ENCODE measurements at regions not wholly inside any gene's neighbourhood (a gene's known extent, or its start where the extent isn't known, plus 50 kb on each side); places are given as distances from the start of the nearest gene placed in this dataset.

GRCh38 chr4:92252846-92253245, 50.9 kb upstream of the GRID2 start:
- Mint-ChIP-seq H3K9me3 (peaks cover 19% of the 10 kb centered on the region), H3K4me1 (ENCODE audit: low read depth in 2 of 2) (no peaks in the 10 kb centered on the region), H3K27me3 (no peaks in the 10 kb centered on the region), H3K27ac (no peak overlapping the region), H3K36me3 (peaks cover 11% of the 10 kb centered on the region), H3K4me3 (no peak overlapping the region)
- DNase-seq (ENCODE audit: low spot score): no peak
- no peak for ATAC-seq

DNA sequence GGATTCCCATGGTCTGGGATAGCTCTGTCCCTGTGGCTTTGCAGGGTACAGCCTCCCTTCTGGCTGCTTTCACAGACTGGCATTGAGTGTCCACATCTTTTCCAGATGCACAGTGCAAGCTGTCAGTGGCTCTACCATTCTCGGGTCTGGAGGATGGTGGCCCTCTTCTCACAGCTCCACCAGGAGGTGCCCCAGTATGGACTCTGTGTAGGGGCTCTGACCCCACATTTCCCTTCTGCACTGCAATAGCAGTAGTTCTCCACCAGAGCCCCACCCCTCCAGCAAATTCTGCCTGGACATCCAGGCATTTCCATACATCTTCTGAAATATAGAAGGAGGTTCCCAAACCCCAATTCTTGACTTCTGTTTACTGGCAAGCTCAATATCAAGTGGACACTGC, 50.2 kb upstream of the GRID2 start:
- no peak overlapping the region for H3K27ac Mint-ChIP-seq
- DNase-seq (ENCODE audit: low spot score): no peak
- peaks cover 11% of the 10 kb centered on the region for H3K36me3 Mint-ChIP-seq
- H3K4me3 Mint-ChIP-seq: no peak overlapping the region
- no peak for ATAC-seq
- no peaks in the 10 kb centered on the region for H3K4me1 Mint-ChIP-seq (ENCODE audit: low read depth in 2 of 2)
- H3K9me3 Mint-ChIP-seq: peaks cover 24% of the 10 kb centered on the region
- no peaks in the 10 kb centered on the region for H3K27me3 Mint-ChIP-seq

All from natural killer cell treated with Interleukin-12 subunit alpha and Interleukin-12 subunit beta and Interleukin-15 and Interleukin-18, amount 100 ng/mL, for 72 hours (primary cell).